CD4-positive, alpha-beta T cell (primary cell): ENCODE measurements at regions not wholly inside any gene's neighbourhood (a gene's known extent, or its start where the extent isn't known, plus 50 kb on each side); places are given as distances from the start of the nearest gene placed in this dataset.

Experiments used
- ATAC-seq: fragments of 200-7000 bp; cut with Tn5 transposase; one replicate; pipeline ENCODE4 v1.10.0; 2022; ENCODE audit warnings: mild to moderate bottlenecking; ENCODE audit not compliant: poor library complexity
- CTCF ChIA-PET: fragments of 350-600 bp; sonication (Branson Sonifier 250); formaldehyde crosslinking; loops from one replicate; lab custom pipeline; 2021; ENCODE audit warnings: antibody characterized with exemption, inconsistent platforms; lab: Charles Lee
- POLR2A ChIA-PET: fragments of 350-600 bp; sonication (Branson Sonifier 250); formaldehyde crosslinking; loops from one replicate; lab custom pipeline; 2021; ENCODE audit warnings: antibody characterized with exemption, inconsistent platforms; lab: Charles Lee
- DNase-seq, 14 experiments: peaks; one replicate each; pipeline ENCODE4 v3.0.0-alpha.2; 2013 to 2020; ENCODE audit warnings: mixed read lengths in 2 of 14
- H3K27ac ChIP-seq, 2 donors: one replicate each; pipeline versions ENCODE4 v1.5.1 to v1.7.0; 2013; ENCODE audit warnings: low read length in 2 of 2, low read depth in 1 of 2, mild to moderate bottlenecking in 1 of 2
- H3K27me3 ChIP-seq, 2 experiments: 1 replicate in 1 of 2; 2 replicates in 1 of 2; pipeline versions ENCODE4 v1.6.1 to v1.7.0; 2013; ENCODE audit warnings: low read length in 2 of 2, control low read depth in 1 of 2, mild to moderate bottlenecking in 1 of 2, moderate library complexity in 1 of 2; ENCODE audit not compliant: insufficient read depth in 2 of 2, control insufficient read depth in 1 of 2
- H3K36me3 ChIP-seq: one replicate; pipeline ENCODE4 v1.6.1; 2013; ENCODE audit warnings: low read length, control low read depth; ENCODE audit not compliant: insufficient read depth
- H3K4me1 ChIP-seq: one replicate; pipeline ENCODE4 v1.6.1; 2013; ENCODE audit warnings: low read length, control low read depth; ENCODE audit not compliant: insufficient read depth
- H3K4me3 ChIP-seq: one replicate; pipeline ENCODE4 v1.5.1; 2013; ENCODE audit warnings: mild to moderate bottlenecking, low read length, moderate library complexity
- H3K9me3 ChIP-seq, 2 experiments: 1 replicate in 1 of 2; 2 replicates in 1 of 2; pipeline versions ENCODE4 v1.6.1 to v1.7.0; 2013; ENCODE audit warnings: low read length in 2 of 2, mild to moderate bottlenecking in 2 of 2, control low read depth in 1 of 2, moderate library complexity in 1 of 2; ENCODE audit not compliant: control insufficient read depth in 1 of 2, insufficient read depth in 1 of 2
- H3K27ac Mint-ChIP-seq: one replicate; pipeline ENCODE4 v1.8.0; 2020; ENCODE audit warnings: mixed read lengths
- H3K27me3 Mint-ChIP-seq: one replicate; pipeline ENCODE4 v1.8.0; 2021; ENCODE audit warnings: mixed read lengths
- H3K36me3 Mint-ChIP-seq: one replicate; pipeline ENCODE4 v1.8.0; 2021; ENCODE audit warnings: low read depth, mixed read lengths
- H3K4me1 Mint-ChIP-seq: one replicate; pipeline ENCODE4 v1.8.0; 2021; ENCODE audit warnings: low read depth, mixed read lengths
- H3K4me3 Mint-ChIP-seq: one replicate; pipeline ENCODE4 v1.8.0; 2020; ENCODE audit warnings: mild to moderate bottlenecking, mixed read lengths
- H3K9me3 Mint-ChIP-seq: one replicate; pipeline ENCODE4 v1.8.0; 2020; ENCODE audit warnings: mixed read lengths
- CTCF ChIP-seq: fragments of 200-600 bp; IDR thresholded peaks from one replicate; pipeline ENCODE4 v1.8.0; 2022; ENCODE audit warnings: antibody characterized with exemption, mild to moderate bottlenecking
- intact Hi-C, 2 experiments: fragments of 100-400 bp; cut with DNase I in 1 of 2; cut with micrococcal nuclease in 1 of 2; formaldehyde crosslinking; loops; one replicate each; pipeline versions ENCODE4 v1.15.1 to v1.9.0; 2023 to 2025; cut with DNase I, micrococcal nuclease

DNA sequence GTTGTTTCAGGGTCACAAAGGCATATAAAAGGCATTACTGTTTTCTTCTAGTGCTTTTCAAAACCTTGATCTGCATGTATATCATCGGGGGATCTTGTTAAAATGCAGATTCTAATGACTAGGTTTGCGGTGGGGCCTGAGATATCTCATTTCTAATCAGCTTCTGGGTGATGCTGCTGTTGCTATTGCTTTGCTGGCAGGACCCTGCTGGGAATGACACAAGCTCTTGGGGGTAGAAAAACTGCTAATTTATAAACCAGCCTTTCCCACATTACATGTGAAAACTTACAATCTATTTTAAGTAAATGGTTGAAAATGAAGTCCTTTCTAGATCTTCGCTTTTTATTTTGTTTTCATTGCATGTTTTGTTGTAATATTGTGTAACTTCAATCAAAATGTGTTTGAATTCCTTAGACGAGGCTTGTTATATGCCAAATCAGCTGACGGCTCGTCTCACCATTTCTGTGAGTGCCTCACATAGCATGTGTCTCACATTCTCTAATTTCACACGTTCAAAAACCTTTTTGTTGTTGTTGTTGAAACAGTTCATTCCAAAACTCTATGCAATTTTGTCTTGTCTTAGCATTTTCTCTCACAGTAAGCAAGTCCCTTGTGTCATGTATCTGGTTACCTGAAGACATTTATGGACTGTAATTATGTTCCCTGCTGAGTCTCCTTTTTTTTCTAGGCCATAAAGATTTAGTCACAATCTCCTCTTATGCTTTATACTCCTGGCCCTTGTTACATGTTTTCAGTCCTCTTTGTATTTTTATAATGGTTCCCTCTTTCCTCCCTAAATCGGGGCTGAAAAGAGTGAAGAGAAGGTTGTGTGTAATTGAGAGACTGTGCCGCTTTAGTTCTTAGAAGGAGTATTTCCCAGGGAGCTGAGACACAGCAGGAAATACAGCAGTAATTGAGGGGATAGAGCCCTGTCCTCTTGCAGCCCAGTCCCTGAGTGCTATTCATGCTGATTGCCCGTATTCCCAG is 521.0 kb upstream of the SEMA6A start:
- TF ChIP-seq CTCF: no peak
- no peak overlapping the region for H3K27ac ChIP-seq
- H3K4me1 Mint-ChIP-seq: no peaks in the 10 kb centered on the region
- DNase-seq (no peak), ATAC-seq (no peak)
- POLR2A ChIA-PET: no interaction called here
- intact Hi-C loops: no loop called here
- peaks cover 0 to 16% of the 10 kb centered on the region in 2 experiments for H3K9me3 ChIP-seq
- H3K4me1 ChIP-seq: no peaks in the 10 kb centered on the region
- no peak overlapping the region for H3K4me3 ChIP-seq
- H3K36me3 ChIP-seq: no peaks in the 10 kb centered on the region
- H3K27me3 ChIP-seq: no peaks in the 10 kb centered on the region
- no peaks in the 10 kb centered on the region for H3K9me3 Mint-ChIP-seq
- CTCF ChIA-PET: no interaction called here
- H3K27ac Mint-ChIP-seq: no peak overlapping the region
- H3K27me3 Mint-ChIP-seq: no peaks in the 10 kb centered on the region
- H3K36me3 Mint-ChIP-seq: no peaks in the 10 kb centered on the region
- no peak overlapping the region for H3K4me3 Mint-ChIP-seq

DNA sequence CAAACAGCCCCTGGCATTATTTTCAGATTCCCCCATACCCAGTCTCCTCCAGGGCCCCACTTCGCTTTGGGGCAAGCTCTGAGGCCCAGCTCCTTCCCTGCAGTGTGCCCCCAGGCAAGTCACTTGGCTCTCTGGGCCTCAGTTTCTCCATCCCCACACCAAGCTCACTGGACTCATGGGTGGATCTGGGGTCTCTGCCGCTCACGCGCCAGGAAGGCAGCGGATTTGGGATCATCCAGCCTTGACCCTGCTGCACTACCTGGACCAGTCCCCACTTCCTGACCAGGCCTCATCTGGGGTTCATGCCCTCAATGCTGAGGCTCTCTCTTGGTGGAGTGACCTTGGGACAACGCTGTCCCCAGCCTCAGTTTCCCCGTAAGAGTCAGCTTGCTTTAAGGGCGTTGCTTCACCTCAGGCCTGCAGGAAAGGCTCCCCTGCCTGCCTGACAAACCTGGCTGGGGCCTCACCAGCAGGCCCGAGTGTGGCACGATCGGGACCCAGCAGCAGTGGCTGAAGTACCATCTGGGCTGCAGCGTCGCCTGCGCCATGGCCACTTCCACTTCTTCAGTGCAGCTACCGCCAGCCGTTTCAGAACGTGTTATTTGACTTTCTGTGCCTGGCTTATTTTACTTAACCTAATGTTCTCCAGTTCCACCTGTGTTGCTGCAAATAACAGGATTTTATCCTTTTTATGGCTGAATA is 519.6 kb upstream of the SEMA6A start:
- no peaks in the 10 kb centered on the region for H3K36me3 Mint-ChIP-seq
- POLR2A ChIA-PET: no interaction called here
- H3K9me3 Mint-ChIP-seq: no peaks in the 10 kb centered on the region
- TF ChIP-seq CTCF: no peak
- Histone ChIP-seq H3K27me3 (no peaks in the 10 kb centered on the region), H3K4me3 (no peak overlapping the region), H3K36me3 (no peaks in the 10 kb centered on the region), H3K9me3 (peaks cover 0 to 13% of the 10 kb centered on the region in 2 experiments), H3K4me1 (no peaks in the 10 kb centered on the region), H3K27ac (no peak overlapping the region)
- H3K4me3 Mint-ChIP-seq: no peak overlapping the region
- CTCF ChIA-PET: no interaction called here
- DNase-seq (no peak), ATAC-seq (no peak)
- intact Hi-C loops: no loop called here
- no peaks in the 10 kb centered on the region for H3K4me1 Mint-ChIP-seq
- H3K27ac Mint-ChIP-seq: no peak overlapping the region
- H3K27me3 Mint-ChIP-seq: no peaks in the 10 kb centered on the region

GRCh38 chr5:117093653-117094052 is 519.0 kb upstream of the SEMA6A start:
- Histone ChIP-seq H3K27ac (no peak overlapping the region), H3K36me3 (no peaks in the 10 kb centered on the region), H3K4me1 (no peaks in the 10 kb centered on the region), H3K4me3 (no peak overlapping the region), H3K9me3 (peaks cover 0 to 13% of the 10 kb centered on the region in 2 experiments), H3K27me3 (no peaks in the 10 kb centered on the region)
- Mint-ChIP-seq H3K27ac (no peak overlapping the region), H3K4me1 (no peaks in the 10 kb centered on the region), H3K36me3 (no peaks in the 10 kb centered on the region), H3K27me3 (no peaks in the 10 kb centered on the region), H3K9me3 (no peaks in the 10 kb centered on the region), H3K4me3 (no peak overlapping the region)
- CTCF ChIA-PET: no interaction called here
- DNase-seq (no peak), ATAC-seq (no peak)
- no peak for TF ChIP-seq CTCF
- intact Hi-C loops: no loop called here
- POLR2A ChIA-PET: no interaction called here
